Activated naive CD4-positive, alpha-beta T cell treated with anti-CD3 and anti-CD28 coated beads, Interleukin-2, amount 50 U/mL, for 72 hours (primary cell): ENCODE measurements at regions not wholly inside any gene's neighbourhood (a gene's known extent, or its start where the extent isn't known, plus 50 kb on each side); places are given as distances from the start of the nearest gene placed in this dataset.
"Not testable (repeated sequence)": the region's sequence is repeated elsewhere in the genome, so short reads cannot be mapped to it uniquely, and the experiment has no call there.

ENCODE experiments used
- ATAC-seq, 2 donors: fragments of 150-1000 bp; cut with Tn5 transposase; 2 replicates each; pipeline ENCODE4 v1.10.0; 2021; ENCODE audit warnings: mild to moderate bottlenecking in 2 of 2, moderate library complexity in 2 of 2
- DNase-seq, 2 donors: peaks; one replicate each; pipeline ENCODE4 v3.0.0; 2021 to 2022; ENCODE audit warnings: low spot score in 2 of 2
- H3K27ac Mint-ChIP-seq, 2 donors: one replicate each; pipeline ENCODE4 v1.8.0; 2022; ENCODE audit warnings: mild to moderate bottlenecking in 2 of 2, mixed read lengths in 2 of 2
- H3K36me3 Mint-ChIP-seq, 2 donors: one replicate each; pipeline ENCODE4 v1.8.0; 2022; ENCODE audit warnings: mixed read lengths in 2 of 2
- H3K9me3 Mint-ChIP-seq, 2 donors: one replicate each; pipeline ENCODE4 v1.8.0; 2022; ENCODE audit warnings: mixed read lengths in 2 of 2

DNA sequence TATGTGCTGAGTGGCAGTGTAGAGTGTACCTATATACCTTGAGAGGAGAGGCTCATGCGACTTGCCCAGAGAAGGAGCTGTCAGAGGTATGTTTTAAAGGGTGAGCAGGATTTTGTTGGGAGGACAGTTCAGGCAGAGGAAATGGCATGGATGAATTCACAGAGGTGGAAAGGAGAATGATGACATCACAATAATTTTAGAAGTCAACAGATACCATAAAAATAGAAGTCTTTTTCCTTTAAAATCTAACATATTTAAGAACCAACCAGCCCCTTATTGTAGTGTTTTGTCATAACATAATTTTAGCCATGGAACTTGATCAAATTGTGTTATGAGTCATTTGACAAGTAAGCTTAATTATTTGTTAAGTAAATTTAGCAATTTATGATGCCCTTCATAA lies 538.1 kb upstream of the GYPC start:
- H3K9me3 Mint-ChIP-seq = peaks cover 0 to 2% of the 10 kb centered on the region in 2 donors
- H3K27ac Mint-ChIP-seq = no peak overlapping the region
- ATAC-seq (no peak), DNase-seq (no peak)
- no peaks in the 10 kb centered on the region for H3K36me3 Mint-ChIP-seq

DNA sequence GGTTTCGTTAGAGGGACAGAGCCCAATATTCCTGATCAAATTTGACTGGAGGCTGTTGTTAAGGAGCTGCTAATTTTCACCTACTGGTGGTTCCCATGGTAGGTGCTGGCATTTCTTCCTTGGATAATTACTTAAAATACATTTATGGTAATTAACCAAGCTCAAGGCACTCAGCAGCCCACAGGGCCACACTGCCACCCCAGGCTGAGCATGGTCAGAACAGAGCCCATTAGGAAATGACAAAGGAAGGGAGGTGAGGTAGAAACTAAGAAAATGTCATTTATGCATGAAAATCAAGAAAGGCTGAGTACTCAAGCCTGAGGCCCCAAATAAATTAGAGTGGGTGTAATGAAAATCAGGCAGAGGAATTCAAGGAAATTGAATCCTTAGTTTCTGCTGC lies 510.2 kb upstream of the GYPC start:
- no peak for DNase-seq
- no peak for ATAC-seq
- Mint-ChIP-seq H3K27ac (no peak overlapping the region), H3K9me3 (peaks cover 8% of the 10 kb centered on the region in 2 donors), H3K36me3 (no peaks in the 10 kb centered on the region)

DNA sequence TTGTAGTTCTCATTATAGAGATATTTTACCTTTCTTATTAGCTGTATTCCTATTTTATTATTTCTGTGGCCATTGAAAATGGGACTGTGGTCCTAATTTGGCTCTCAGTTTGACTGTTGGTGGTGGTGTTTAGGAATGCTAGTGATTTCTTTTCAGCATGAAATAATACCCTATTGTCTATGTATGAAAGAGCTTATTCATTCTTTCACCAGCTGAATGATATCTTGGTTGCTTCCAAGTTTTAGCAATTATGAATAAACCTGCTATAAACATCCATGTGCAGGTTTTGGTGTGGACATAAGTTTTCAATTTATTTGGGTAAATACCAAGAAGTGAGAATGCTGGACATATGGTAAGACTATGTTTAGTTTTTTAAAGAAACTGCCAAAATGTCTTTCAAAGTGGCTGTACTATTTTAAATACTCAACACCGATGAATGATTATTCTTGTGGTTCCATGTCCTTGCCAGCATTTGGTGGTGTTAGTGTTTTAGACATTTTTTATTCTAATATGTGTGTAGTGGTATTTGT lies 501.6 kb upstream of the GYPC start:
- ATAC-seq = no peak
- H3K9me3 Mint-ChIP-seq = peaks cover 8 to 16% of the 10 kb centered on the region in 2 donors

DNA sequence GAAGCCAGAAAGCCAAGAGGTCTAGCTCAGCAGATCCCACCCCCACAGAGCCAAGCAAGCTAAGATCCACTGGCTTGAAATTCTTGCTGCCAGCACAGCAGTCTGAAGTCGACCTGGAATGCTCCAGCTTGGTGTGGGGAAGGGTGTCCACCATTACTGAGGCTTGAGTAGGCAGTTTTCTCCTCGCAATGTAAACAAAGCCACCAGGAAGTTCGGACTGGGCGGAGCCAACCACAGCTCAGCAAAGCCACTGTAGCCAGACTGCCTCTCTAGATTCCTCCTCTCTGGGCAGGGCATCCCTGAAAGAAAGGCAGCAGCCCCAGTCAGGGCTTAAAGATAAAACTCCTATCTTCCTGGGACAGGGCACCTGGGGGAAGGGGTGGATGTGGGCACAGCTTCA lies 495.0 kb upstream of the GYPC start:
- ATAC-seq, H3K36me3 Mint-ChIP-seq, H3K27ac Mint-ChIP-seq, DNase-seq: not testable (repeated sequence)
- peaks cover 4 to 18% of the 10 kb centered on the region in 2 donors for H3K9me3 Mint-ChIP-seq

More for the DNA sequence above, 501.6 kb upstream of the GYPC start:
- Mint-ChIP-seq H3K27ac (no peak overlapping the region), H3K36me3 (no peaks in the 10 kb centered on the region)
- DNase-seq = no peak

DNA sequence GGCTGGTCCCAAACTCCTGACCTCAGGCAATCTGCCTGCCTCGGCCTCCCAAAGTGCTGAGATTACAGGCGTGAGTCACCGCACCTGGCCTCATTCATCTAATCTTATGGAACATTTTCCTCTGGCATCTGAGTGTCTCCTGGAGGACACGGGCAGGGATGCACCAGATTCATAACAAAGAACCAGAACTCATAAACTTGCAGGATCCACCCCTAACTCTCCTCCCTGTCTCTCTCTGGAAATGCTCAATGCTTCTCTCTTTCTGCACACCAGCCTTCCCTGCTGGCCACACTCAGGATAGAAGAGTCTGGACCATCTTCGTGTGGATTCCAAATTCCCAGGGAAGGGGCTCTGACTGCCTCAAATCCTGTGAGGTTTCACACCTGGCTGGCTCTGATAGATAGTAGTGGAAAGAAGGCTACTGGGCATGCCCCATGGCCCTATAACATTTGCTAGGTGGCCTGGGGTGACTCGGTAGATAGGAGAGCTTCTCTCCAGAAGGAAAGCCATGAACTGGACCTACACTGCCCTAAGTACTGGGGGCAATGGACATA lies 483.2 kb upstream of the GYPC start:
- H3K36me3 Mint-ChIP-seq = no peaks in the 10 kb centered on the region
- H3K27ac Mint-ChIP-seq = no peak overlapping the region
- DNase-seq = no peak
- ATAC-seq = no peak
- H3K9me3 Mint-ChIP-seq = peaks cover 0 to 4% of the 10 kb centered on the region in 2 donors

DNA sequence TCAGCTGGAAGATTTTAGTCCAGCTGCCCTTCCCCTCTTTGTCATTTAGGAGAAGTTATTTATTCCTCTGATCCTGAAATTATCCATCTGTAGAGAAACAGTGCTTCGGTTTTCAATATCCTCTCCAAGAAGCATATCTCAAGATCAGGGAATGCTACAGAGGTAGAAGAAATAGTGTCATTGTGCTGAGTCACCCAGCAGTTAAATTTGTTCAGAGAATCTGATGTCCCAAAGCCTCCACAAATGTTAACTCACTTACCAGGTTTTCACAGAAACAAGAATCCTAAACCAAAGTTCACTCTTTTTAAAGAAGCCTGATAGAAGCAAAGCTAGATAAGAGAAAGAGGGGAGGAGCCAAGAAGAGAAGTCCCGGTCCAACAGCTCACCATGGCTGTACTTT lies 480.7 kb upstream of the GYPC start:
- Mint-ChIP-seq H3K9me3 (peaks cover 0 to 4% of the 10 kb centered on the region in 2 donors), H3K36me3 (no peaks in the 10 kb centered on the region), H3K27ac (no peak overlapping the region)
- no peak for DNase-seq
- no peak for ATAC-seq

DNA sequence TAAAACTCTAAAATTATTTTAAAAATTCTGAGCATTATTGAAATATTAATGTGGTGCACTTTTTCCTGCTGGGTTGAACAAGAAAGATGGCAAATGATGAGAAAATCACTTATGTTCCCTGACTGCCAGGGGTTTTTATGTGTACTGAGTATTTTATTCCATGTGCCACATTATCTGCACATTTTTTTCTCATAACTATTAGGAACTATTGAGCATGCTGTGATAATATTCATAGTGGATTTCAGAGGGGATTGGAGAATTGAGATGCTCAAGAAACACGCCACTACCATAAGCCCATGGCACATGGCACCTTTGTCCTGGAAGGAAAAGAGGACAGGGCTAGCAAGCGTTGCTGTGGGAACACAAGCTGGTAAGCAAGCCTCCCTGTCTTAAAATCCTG lies 478.5 kb upstream of the GYPC start:
- Mint-ChIP-seq H3K27ac (no peak overlapping the region), H3K36me3 (no peaks in the 10 kb centered on the region), H3K9me3 (no peaks in the 10 kb centered on the region)
- DNase-seq (no peak), ATAC-seq (no peak)

DNA sequence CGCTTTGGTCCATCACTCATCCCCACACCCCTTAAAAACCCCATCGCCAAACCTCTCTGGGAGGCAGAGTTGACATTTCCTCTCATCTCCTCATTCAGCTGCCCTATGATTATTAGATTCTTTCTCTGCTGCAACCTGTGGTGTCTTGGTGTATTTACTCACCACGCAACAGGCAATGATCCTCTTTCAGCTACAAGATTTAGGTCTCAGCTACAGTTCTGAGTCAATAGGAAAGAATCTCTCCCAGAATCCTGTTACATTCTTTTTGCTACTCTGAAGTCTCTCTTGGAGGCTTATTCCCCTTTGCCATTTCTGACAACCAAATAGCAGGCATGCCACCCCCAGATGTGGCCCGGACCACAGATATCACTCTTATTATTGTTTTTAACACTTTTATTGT lies 468.3 kb upstream of the GYPC start:
- no peaks in the 10 kb centered on the region for H3K36me3 Mint-ChIP-seq
- H3K9me3 Mint-ChIP-seq = no peaks in the 10 kb centered on the region
- DNase-seq = no peak
- H3K27ac Mint-ChIP-seq = no peak overlapping the region
- ATAC-seq = no peak

DNA sequence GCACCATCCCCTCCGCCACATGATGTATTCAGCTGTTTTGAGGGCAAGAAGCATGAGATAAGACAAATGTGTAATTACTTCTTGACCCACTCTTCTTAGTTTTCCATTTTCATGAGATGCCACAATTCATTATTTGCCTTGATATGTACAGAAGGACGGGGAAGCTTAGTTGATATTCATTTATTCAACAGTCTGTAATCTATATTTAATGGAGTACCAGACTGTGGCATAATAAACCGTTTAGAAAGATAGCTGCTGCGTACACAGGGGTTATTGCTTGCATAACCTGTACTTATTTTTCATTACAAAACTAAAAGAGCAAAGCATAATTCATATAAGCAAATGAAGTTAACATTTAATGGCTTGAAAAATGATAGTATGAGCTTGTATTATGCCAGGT lies 466.4 kb upstream of the GYPC start:
- no peak for DNase-seq
- Mint-ChIP-seq H3K9me3 (no peaks in the 10 kb centered on the region), H3K27ac (no peak overlapping the region), H3K36me3 (peaks cover 0 to 6% of the 10 kb centered on the region in 2 donors)
- no peak for ATAC-seq

DNA sequence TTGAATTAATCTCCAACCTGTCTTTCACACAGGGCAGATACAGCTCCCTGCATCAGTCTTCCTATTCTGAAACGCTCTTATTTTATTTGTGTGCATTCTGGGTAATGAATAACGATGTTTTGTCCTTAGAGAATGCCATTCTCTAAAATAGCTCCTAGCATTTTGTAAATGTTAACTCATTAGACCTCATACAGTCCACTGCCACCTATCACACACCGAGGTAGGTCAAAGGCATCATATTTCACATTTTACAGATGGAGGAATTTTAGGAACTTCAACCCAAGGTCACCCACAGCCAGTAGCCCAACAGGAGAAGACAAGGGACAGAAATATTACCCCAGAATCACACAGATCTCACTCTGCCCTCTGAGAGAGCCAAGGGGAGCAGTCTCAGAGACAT lies 455.4 kb upstream of the GYPC start:
- ATAC-seq = no peak

DNA sequence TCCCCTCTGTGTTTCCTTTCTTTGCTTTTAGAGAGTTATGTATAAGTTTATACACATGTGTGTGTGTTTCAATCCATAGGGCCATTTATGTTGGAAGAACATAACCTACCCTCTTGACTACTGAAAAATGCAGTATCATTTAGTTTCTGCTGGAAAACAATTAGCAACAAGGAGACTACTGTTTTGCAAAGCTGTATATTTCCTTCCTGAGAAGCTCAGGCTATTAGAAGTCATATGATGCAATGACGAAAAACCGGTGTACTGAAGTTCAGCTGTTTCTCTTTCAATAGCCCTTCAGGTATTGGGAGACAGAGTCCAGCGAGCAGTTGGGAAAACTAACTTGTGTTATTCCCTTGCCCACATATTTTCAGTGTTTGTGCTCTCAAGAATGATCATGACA lies 447.7 kb upstream of the GYPC start:
- Mint-ChIP-seq H3K9me3 (peaks cover 5% of the 10 kb centered on the region in 2 donors), H3K36me3 (peaks cover 0 to 5% of the 10 kb centered on the region in 2 donors), H3K27ac (no peak overlapping the region)
- ATAC-seq (no peak), DNase-seq (no peak)

More for the DNA sequence above, 455.4 kb upstream of the GYPC start:
- no peak overlapping the region for H3K27ac Mint-ChIP-seq
- DNase-seq = no peak
- no peaks in the 10 kb centered on the region for H3K36me3 Mint-ChIP-seq
- H3K9me3 Mint-ChIP-seq = peaks cover under 1 to 6% of the 10 kb centered on the region in 2 donors

DNA sequence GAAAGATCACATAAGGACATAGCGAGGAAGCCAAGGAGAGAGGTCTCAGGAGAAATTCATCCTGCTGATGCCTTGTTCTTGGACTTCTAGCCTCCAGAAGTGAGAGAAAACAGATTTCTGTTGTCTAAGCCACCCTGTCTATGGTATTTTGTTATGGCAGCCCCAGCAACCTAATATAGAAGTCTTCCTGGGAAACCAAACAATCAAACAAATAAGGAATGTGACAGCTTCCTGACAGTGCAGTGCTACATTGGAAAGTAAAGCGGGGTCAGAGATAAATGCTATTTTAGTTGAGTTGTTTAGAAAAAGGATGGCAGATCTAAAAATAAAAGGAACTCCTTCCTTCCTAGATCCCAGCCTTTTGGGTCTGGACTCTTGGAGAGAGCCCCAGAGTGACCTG lies 443.2 kb upstream of the GYPC start:
- H3K27ac Mint-ChIP-seq = no peak overlapping the region

DNA sequence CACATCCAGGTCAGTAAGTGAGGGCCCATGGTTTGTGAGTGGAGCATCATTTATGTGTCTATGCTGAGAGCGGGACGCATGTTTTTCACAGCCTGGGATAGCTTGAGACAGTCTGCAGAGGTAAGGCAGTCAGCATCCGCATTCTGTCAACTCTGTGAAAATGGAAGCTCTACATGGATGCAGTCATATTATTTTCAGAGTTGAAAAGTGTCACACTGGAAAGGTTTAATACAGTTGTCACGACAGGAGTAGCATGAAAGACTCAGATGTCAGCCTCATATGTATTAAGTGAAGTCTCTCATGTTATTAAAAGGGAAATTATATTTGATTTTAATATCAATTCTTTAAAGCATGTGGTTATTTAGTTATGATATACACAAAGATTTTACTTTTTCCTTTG lies 436.9 kb upstream of the GYPC start:
- H3K36me3 Mint-ChIP-seq = no peaks in the 10 kb centered on the region
- H3K9me3 Mint-ChIP-seq = peaks cover 0 to 3% of the 10 kb centered on the region in 2 donors
- DNase-seq (no peak), ATAC-seq (no peak)
- no peak overlapping the region for H3K27ac Mint-ChIP-seq

More for the DNA sequence above, 443.2 kb upstream of the GYPC start:
- no peak for ATAC-seq
- H3K36me3 Mint-ChIP-seq = peaks cover 0 to 5% of the 10 kb centered on the region in 2 donors
- no peak for DNase-seq
- peaks cover 5% of the 10 kb centered on the region in 2 donors for H3K9me3 Mint-ChIP-seq

DNA sequence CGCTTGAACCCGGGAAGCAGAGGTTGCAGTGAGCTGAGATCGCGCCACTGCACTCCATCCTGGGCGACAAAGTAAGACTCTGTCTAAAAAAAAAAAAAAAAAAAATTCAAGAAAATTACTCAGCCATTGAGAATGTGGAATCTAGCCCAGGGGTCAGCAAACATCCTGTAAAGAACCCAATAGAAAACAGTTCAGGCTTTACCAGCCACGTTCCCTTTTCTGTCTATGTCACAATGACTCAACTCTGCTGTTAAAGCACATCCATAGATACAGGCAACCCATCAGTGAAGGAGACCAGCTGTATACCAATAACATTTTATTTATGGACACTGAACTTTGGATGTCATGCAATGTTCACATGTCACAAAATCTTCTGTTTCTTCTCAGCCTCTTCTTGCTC lies 435.6 kb upstream of the GYPC start:
- Mint-ChIP-seq H3K36me3 (no peaks in the 10 kb centered on the region), H3K9me3 (peaks cover 0 to 3% of the 10 kb centered on the region in 2 donors)

DNA sequence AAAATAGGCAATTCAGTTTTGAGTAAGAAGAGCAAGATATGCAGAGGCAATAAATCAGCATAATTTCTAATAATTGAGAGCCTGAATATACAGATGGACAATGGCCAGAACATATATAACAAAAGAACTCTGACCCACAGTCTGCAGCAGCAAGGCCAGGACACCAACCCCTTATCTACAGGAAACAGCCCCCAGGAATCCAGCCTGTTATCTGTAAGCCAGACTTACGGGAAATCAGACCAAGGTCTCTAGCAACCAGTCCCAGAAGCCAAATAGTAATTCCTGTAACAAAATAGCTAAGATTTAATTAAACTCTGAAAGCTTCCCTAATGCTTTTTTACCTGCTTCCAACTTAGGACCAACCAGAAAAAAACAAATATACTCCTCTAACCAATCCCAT lies 434.5 kb upstream of the GYPC start:
- no peak overlapping the region for H3K27ac Mint-ChIP-seq
- H3K9me3 Mint-ChIP-seq = peaks cover 0 to 3% of the 10 kb centered on the region in 2 donors
- ATAC-seq (no peak), DNase-seq (no peak)
- H3K36me3 Mint-ChIP-seq = no peaks in the 10 kb centered on the region

More for the DNA sequence above, 435.6 kb upstream of the GYPC start:
- no peak for ATAC-seq
- no peak overlapping the region for H3K27ac Mint-ChIP-seq
- no peak for DNase-seq

DNA sequence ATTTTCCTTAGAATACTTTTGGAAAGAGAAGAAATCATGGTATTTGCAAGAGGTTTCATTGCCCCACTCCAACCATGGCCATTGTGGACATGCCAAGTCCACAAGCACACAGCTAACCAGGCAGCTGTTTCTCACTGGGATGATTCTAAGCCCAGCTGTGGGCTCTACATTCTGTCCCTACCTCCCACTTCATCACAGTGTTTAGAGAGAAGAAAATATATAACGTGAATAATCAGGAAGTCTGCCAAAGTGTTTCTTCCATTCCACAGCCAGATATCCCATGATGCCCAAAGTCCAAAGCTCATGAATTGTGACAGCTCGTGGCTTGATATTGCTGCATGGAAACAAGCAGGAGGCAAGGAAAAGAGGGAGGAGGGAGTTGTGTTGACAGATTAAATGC lies 433.7 kb upstream of the GYPC start:
- no peaks in the 10 kb centered on the region for H3K36me3 Mint-ChIP-seq
- ATAC-seq (no peak), DNase-seq (no peak)
- no peak overlapping the region for H3K27ac Mint-ChIP-seq
- peaks cover 0 to 3% of the 10 kb centered on the region in 2 donors for H3K9me3 Mint-ChIP-seq

DNA sequence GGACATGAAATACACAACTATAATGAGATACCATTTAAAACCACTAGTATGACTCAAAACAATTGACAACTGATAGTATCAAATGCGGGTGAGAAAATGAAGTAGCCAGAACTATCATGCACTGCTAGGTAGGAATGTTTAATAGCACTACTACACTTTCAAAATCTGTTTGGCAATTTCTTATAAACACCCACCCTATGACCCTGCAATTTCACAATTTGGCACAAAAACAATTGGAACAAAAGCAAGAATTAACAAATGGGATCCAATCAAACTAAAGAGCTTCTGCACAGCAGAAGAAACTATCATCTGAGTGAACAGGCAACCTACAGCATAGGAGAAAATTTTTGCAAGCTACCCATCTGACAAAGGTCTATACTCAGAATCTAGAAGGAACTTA lies 431.2 kb upstream of the GYPC start:
- Mint-ChIP-seq H3K9me3 (peaks cover 0 to 5% of the 10 kb centered on the region in 2 donors), H3K27ac (no peak overlapping the region), H3K36me3 (no peaks in the 10 kb centered on the region)
- ATAC-seq (no peak), DNase-seq (no peak)

DNA sequence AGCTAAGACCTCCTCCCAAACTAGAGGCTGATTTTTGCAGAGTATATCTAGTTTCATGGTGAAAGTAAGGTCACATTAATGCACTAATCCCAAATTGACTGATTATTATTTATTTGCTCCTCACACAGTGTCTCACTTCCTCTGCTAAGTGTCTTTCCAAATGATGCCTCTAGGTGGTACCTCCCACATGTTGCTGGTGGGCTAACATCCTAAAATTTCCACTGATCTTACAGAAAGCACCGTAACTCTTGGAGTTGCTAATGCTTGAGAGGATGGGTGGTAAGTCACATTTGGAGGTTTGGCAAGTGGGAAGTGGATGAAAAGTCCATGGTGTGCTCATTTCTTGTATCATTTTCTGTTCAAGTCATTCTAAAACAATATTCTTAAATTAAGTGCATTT lies 428.7 kb upstream of the GYPC start:
- Mint-ChIP-seq H3K27ac (no peak overlapping the region), H3K9me3 (peaks cover 0 to 10% of the 10 kb centered on the region in 2 donors), H3K36me3 (no peaks in the 10 kb centered on the region)
- ATAC-seq (no peak), DNase-seq (no peak)
